NT2/D1 (cell line): ENCODE measurements at regions not wholly inside any gene's neighbourhood (a gene's known extent, or its start where the extent isn't known, plus 50 kb on each side); places are given as distances from the start of the nearest gene placed in this dataset.

Source experiments
- SUZ12 ChIP-seq: IDR thresholded peaks from 2 replicates; pipeline ENCODE4 v1.6.1; 2011; ENCODE audit not compliant: insufficient read length, insufficient read depth; ENCODE audit errors: extremely low read depth
- YY1 ChIP-seq: IDR thresholded peaks from 2 replicates; pipeline ENCODE4 v1.6.1; 2011; ENCODE audit not compliant: insufficient read length, insufficient read depth
- ZNF274 ChIP-seq: IDR thresholded peaks from 2 replicates; pipeline ENCODE4 v1.6.1; 2011; ENCODE audit warnings: mild to moderate bottlenecking, low read depth, low read length

DNA sequence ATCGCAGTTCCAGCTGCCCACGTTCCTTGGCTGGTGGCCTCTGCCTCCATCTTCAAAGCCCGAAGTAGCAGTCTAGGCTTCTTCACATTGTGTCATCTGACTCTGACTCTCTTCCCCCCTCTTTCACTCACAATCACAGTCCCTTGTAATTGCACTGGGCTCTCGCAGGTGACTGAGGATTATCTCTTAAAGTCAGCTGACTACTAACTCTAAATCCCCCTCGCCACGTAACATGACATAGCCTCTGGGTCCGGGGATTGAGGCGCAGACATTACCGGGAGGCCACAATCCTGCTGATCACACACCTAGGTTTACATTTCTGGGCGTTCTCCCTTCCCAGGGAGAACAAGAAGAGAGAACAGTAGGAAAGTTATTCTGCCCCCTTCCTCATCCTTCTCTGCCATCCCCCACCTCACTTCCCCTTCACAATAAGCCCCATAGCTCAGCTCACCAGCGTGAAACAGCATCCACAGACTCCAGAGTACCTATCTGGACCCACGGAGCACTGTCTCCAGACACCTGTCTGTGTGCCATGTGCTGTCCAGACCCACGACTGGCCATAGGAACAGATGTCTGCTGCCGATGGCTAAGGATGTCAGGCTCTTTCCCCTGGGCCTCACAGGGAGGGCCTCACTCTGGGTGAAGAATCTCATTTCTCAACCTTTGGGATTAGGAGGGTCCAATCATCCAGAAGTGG is 64.3 kb upstream of the FZD7 start:
- no peak for TF ChIP-seq YY1
- no peak for TF ChIP-seq ZNF274
- TF ChIP-seq SUZ12: no peak
